Panc1 (cell line): ENCODE measurements at regions not wholly inside any gene's neighbourhood (a gene's known extent, or its start where the extent isn't known, plus 50 kb on each side); places are given as distances from the start of the nearest gene placed in this dataset.

ENCODE experiments used
- ATAC-seq: fragments of 200-7000 bp; cut with Tn5 transposase; 2 replicates; pipeline ENCODE4 v1.9.1; 2020; ENCODE audit warnings: mild to moderate bottlenecking, moderate library complexity
- BruUV-seq: library from RNA; stranded (reverse); fragments of 400-500 nt; replicated peaks from 2 replicates; lab custom pipeline; 2021; lab: Mats Ljungman, UMichigan
- CTCF ChIA-PET: fragments of 300-600 bp; sonication (Branson Sonifier 250); formaldehyde crosslinking; loops from one replicate; lab custom pipeline; 2022; ENCODE audit warnings: antibody characterized with exemption; lab: Charles Lee
- POLR2A ChIA-PET: fragments of 300-600 bp; sonication (Branson Sonifier 250); formaldehyde crosslinking; loops from one replicate; lab custom pipeline; 2022; ENCODE audit warnings: antibody characterized with exemption; lab: Charles Lee
- DNase-seq: peaks from one replicate; pipeline ENCODE4 v3.0.0-alpha.2; 2010; ENCODE audit warnings: low read depth, low spot score
- H3K27ac ChIP-seq: 2 replicates; pipeline ENCODE4 v1.5.1; 2011; ENCODE audit warnings: mild to moderate bottlenecking, low read length, inconsistent platforms
- H3K27me3 ChIP-seq: fragments of 200-500 bp; sonication (Bioruptor generic); 2 replicates; pipeline ENCODE4 v1.6.0; 2014; ENCODE audit warnings: low read length, inconsistent platforms; ENCODE audit not compliant: control insufficient read depth, insufficient read depth
- H3K36me3 ChIP-seq: fragments of 200-500 bp; sonication (Bioruptor generic); 2 replicates; pipeline ENCODE4 v1.5.1; 2014; ENCODE audit warnings: inconsistent platforms, mild to moderate bottlenecking, low read length, moderate library complexity; ENCODE audit not compliant: control insufficient read depth, insufficient read depth
- H3K4me1 ChIP-seq: 2 replicates; pipeline ENCODE4 v1.5.1; 2011; ENCODE audit warnings: inconsistent platforms, mild to moderate bottlenecking, low read length, moderate library complexity; ENCODE audit not compliant: control insufficient read depth, insufficient read depth
- H3K4me3 ChIP-seq, 2 experiments: 2 replicates each; pipeline ENCODE4 v1.5.1; 2011 to 2012; ENCODE audit warnings: low read depth in 2 of 2, low read length in 2 of 2, mild to moderate bottlenecking in 2 of 2, inconsistent platforms in 1 of 2, moderate library complexity in 1 of 2
- H3K9me3 ChIP-seq: fragments of 200-500 bp; sonication (Bioruptor generic); 2 replicates; pipeline ENCODE4 v1.5.1; 2014; ENCODE audit warnings: low read depth, mild to moderate bottlenecking, inconsistent platforms, low read length, moderate library complexity; ENCODE audit not compliant: control insufficient read depth, insufficient read depth
- POLR2AphosphoS5 ChIP-seq: IDR thresholded peaks from 2 replicates; pipeline ENCODE4 v1.6.1; 2012; ENCODE audit warnings: mild to moderate bottlenecking, low read depth, low read length, moderate library complexity
- SIN3A ChIP-seq: IDR thresholded peaks from 2 replicates; pipeline ENCODE4 v1.6.1; 2012; ENCODE audit warnings: low read depth, mild to moderate bottlenecking, low read length, moderate library complexity, borderline replicate concordance; ENCODE audit not compliant: insufficient read depth
- TCF7L2 ChIP-seq: IDR thresholded peaks from 2 replicates; pipeline ENCODE4 v1.6.1; 2011; ENCODE audit warnings: mild to moderate bottlenecking, low read depth, low read length, inconsistent platforms
- in situ Hi-C: cut with HindIII; loops from 2 replicates; pipeline ENCODE4 v1.10.0; 2016; ENCODE audit warnings: low sequenced_read_pairs, low pct_unique_long_range_greater_than_20kb
- intact Hi-C: fragments of 100-400 bp; cut with micrococcal nuclease; formaldehyde crosslinking; loops from one replicate; pipeline ENCODE4 v1.10.0; 2022; ENCODE audit not compliant: unreplicated experiment
- TF ChIP-seq, protein P1 (sequence below): fragments of 450-650 bp; IDR thresholded peaks from 2 replicates; pipeline ENCODE4 v1.5.1; 2017; ENCODE audit warnings: mild to moderate bottlenecking
- TF ChIP-seq, protein P2 (sequence below), 2 experiments: IDR thresholded peaks; 2 replicates each; pipeline ENCODE4 v1.6.1; 2011 to 2012; ENCODE audit warnings: low read depth in 2 of 2, control low read depth in 1 of 2, low read length in 1 of 2, mild to moderate bottlenecking in 1 of 2, moderate library complexity in 1 of 2; ENCODE audit not compliant: insufficient read depth in 1 of 2

DNA sequence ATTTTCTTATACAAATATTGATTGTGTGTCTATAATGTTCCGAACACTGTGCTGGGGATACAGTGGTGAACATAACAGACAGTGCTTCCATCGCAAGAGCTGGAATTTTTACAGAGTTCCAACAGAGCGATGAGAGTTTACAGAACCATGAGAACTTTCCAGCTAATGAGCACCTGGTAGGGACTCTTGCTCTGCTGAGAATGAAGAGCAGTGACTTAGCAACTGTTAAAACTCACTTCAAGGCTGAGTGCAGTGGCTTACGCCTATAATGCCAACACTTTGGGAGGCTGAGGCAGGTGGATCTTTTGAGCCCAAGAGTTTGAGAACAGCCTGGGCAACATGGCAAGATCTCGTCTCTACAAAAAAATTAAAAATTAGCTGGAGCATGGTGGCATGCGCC, 113.8 kb upstream of the DIO2 start:
- Histone ChIP-seq H3K27me3 (no peaks in the 10 kb centered on the region), H3K4me1 (no peaks in the 10 kb centered on the region), H3K9me3 (no peaks in the 10 kb centered on the region), H3K36me3 (no peaks in the 10 kb centered on the region), H3K4me3 (no peak overlapping the region), H3K27ac (no peak overlapping the region)
- ChIA-PET CTCF (no interaction called here), POLR2A (no interaction called here)
- in situ Hi-C loops = no loop called here
- no TSS peak for BruUV-seq
- ATAC-seq = no peak
- TF ChIP-seq POLR2AphosphoS5 = no peak
- no peak for TF ChIP-seq SIN3A
- TF ChIP-seq TCF7L2 = no peak
- TF ChIP-seq, protein P1, sequence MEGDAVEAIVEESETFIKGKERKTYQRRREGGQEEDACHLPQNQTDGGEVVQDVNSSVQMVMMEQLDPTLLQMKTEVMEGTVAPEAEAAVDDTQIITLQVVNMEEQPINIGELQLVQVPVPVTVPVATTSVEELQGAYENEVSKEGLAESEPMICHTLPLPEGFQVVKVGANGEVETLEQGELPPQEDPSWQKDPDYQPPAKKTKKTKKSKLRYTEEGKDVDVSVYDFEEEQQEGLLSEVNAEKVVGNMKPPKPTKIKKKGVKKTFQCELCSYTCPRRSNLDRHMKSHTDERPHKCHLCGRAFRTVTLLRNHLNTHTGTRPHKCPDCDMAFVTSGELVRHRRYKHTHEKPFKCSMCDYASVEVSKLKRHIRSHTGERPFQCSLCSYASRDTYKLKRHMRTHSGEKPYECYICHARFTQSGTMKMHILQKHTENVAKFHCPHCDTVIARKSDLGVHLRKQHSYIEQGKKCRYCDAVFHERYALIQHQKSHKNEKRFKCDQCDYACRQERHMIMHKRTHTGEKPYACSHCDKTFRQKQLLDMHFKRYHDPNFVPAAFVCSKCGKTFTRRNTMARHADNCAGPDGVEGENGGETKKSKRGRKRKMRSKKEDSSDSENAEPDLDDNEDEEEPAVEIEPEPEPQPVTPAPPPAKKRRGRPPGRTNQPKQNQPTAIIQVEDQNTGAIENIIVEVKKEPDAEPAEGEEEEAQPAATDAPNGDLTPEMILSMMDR = no peak
- no peak for DNase-seq
- intact Hi-C loops = no loop called here

DNA sequence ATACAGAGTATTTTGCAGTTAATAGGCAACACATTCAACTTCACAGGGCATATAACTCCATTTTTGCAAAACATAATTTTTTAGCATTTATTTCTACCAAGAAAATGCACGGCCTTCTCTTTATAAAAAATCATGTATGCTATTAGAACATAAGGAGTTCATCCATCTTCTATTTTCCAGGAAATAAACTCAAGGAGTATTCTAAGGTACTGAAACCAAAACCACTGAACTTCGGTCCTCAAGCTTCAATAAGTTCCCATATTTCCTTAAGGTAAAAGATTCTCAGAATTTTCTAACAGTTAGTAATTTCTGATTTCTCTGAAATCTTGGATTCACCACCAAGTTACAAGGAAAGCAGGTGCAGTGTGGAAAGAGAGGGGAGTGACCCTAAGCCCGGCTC, 113.3 kb upstream of the DIO2 start:
- POLR2A ChIA-PET = no interaction called here
- in situ Hi-C loops = no loop called here

More for the DNA sequence above, 113.3 kb upstream of the DIO2 start:
- no peak for TF ChIP-seq TCF7L2
- TF ChIP-seq POLR2AphosphoS5 = no peak
- TF ChIP-seq SIN3A = no peak
- TF ChIP-seq, protein P1 = no peak
- TF ChIP-seq, protein P2, sequence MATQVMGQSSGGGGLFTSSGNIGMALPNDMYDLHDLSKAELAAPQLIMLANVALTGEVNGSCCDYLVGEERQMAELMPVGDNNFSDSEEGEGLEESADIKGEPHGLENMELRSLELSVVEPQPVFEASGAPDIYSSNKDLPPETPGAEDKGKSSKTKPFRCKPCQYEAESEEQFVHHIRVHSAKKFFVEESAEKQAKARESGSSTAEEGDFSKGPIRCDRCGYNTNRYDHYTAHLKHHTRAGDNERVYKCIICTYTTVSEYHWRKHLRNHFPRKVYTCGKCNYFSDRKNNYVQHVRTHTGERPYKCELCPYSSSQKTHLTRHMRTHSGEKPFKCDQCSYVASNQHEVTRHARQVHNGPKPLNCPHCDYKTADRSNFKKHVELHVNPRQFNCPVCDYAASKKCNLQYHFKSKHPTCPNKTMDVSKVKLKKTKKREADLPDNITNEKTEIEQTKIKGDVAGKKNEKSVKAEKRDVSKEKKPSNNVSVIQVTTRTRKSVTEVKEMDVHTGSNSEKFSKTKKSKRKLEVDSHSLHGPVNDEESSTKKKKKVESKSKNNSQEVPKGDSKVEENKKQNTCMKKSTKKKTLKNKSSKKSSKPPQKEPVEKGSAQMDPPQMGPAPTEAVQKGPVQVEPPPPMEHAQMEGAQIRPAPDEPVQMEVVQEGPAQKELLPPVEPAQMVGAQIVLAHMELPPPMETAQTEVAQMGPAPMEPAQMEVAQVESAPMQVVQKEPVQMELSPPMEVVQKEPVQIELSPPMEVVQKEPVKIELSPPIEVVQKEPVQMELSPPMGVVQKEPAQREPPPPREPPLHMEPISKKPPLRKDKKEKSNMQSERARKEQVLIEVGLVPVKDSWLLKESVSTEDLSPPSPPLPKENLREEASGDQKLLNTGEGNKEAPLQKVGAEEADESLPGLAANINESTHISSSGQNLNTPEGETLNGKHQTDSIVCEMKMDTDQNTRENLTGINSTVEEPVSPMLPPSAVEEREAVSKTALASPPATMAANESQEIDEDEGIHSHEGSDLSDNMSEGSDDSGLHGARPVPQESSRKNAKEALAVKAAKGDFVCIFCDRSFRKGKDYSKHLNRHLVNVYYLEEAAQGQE (IDR thresholded peaks at IDR 0.05; ENCODE audit: insufficient read depth in 1 of 2, low read depth in 2 of 2, low read length in 1 of 2) = no peak
- Histone ChIP-seq H3K4me3 (no peak overlapping the region), H3K27ac (no peak overlapping the region), H3K27me3 (no peaks in the 10 kb centered on the region), H3K36me3 (no peaks in the 10 kb centered on the region), H3K4me1 (no peaks in the 10 kb centered on the region), H3K9me3 (no peaks in the 10 kb centered on the region)
- intact Hi-C loops = no loop called here
- DNase-seq (no peak), ATAC-seq (no peak)
- BruUV-seq = no TSS peak
- CTCF ChIA-PET = no interaction called here
